HG02870 (cell line): ENCODE measurements at regions not wholly inside any gene's neighbourhood (a gene's known extent, or its start where the extent isn't known, plus 50 kb on each side); places are given as distances from the start of the nearest gene placed in this dataset.
"Not testable (repeated sequence)": the region's sequence is repeated elsewhere in the genome, so short reads cannot be mapped to it uniquely, and the experiment has no call there.

Source experiments
- ATAC-seq: cut with Tn5 transposase; IDR thresholded peaks from one replicate; pipeline ENCODE4 v1.9.1; 2021; ENCODE audit warnings: mild to moderate bottlenecking, moderate library complexity; ENCODE audit not compliant: unreplicated experiment

GRCh38 chr5:165405340-165405739, 1899.9 kb downstream of the MAT2B start:
- no peak for ATAC-seq

GRCh38 chr5:165407352-165407751, 1901.9 kb downstream of the MAT2B start:
- ATAC-seq: no peak

GRCh38 chr5:165410476-165410875, 1905.1 kb downstream of the MAT2B start:
- ATAC-seq: no peak

- not testable (repeated sequence) for ATAC-seq
Observed at GRCh38 chr5:165411532-165411931, 1906.1 kb downstream of the MAT2B start.

GRCh38 chr5:165420493-165420892, 1915.1 kb downstream of the MAT2B start:
- no peak for ATAC-seq

- ATAC-seq: no peak
Observed at GRCh38 chr5:165423697-165424299, 1918.4 kb downstream of the MAT2B start.

- ATAC-seq: no peak
Observed at GRCh38 chr5:165425594-165425993, 1920.2 kb downstream of the MAT2B start.

- no peak for ATAC-seq
Observed at GRCh38 chr5:165448753-165449152, 1943.3 kb downstream of the MAT2B start.

GRCh38 chr5:165457859-165458481, 1952.6 kb downstream of the MAT2B start:
- ATAC-seq: no peak

- ATAC-seq: no peak
Observed at GRCh38 chr5:165459232-165459631, 1953.8 kb downstream of the MAT2B start.

- no peak for ATAC-seq
Observed at GRCh38 chr5:165460911-165461310, 1955.5 kb downstream of the MAT2B start.

- no peak for ATAC-seq
Observed at GRCh38 chr5:165477546-165477945, 1972.1 kb downstream of the MAT2B start.

- ATAC-seq: no peak
Observed at GRCh38 chr5:165495829-165496380, 1990.5 kb downstream of the MAT2B start.

GRCh38 chr5:165497707-165498106, 1992.3 kb downstream of the MAT2B start:
- no peak for ATAC-seq

GRCh38 chr5:165502893-165503691, 1997.7 kb downstream of the MAT2B start:
- ATAC-seq: no peak

- ATAC-seq: no peak
Observed at GRCh38 chr5:165504674-165505073, 1999.3 kb downstream of the MAT2B start.

GRCh38 chr5:165508286-165508685, 2002.9 kb downstream of the MAT2B start:
- no peak for ATAC-seq

GRCh38 chr5:165508861-165509260, 2003.4 kb downstream of the MAT2B start:
- no peak for ATAC-seq

GRCh38 chr5:165521816-165522610, 2016.6 kb downstream of the MAT2B start:
- ATAC-seq: no peak

GRCh38 chr5:165525271-165525670, 2019.9 kb downstream of the MAT2B start:
- no peak for ATAC-seq

GRCh38 chr5:165526357-165526756, 2020.9 kb downstream of the MAT2B start:
- no peak for ATAC-seq
